Liver (tissue), 3 donors: ENCODE measurements at regions not wholly inside any gene's neighbourhood (a gene's known extent, or its start where the extent isn't known, plus 50 kb on each side); places are given as distances from the start of the nearest gene placed in this dataset.

Experiments
- SP1 ChIP-seq: IDR thresholded peaks from 2 replicates; pipeline ENCODE4 v1.6.1; 2018; ENCODE audit warnings: antibody characterized with exemption, mild to moderate bottlenecking
- TF ChIP-seq, protein P1 (sequence below): fragments of 150-350 bp; IDR thresholded peaks from 2 replicates; pipeline ENCODE4 v1.5.1; 2017; ENCODE audit warnings: improper control_type of control experiment, low read depth, low read length; ENCODE audit not compliant: missing input control
- donor health status: healthy.
- donor health status: healthy.

DNA sequence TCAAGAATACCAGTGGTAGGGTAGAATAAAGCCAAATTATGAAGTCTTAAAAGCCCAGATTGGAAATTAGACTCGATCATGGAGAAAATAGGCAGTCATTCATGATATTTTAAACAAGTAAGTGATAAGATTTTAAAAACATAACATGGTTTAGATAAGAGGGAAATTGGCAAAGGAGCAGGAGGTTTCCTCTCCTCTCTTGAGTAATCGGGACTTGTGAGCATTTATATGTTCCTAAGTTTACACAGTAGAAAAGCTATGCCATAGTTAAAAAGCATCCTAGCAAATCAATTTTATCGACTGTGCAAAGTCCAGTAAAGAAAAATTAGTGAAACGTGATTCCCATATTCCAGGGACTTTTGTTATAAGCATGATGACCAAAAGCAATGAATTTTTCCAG lies 313.2 kb downstream of the AHR start:
- TF ChIP-seq, protein P1, sequence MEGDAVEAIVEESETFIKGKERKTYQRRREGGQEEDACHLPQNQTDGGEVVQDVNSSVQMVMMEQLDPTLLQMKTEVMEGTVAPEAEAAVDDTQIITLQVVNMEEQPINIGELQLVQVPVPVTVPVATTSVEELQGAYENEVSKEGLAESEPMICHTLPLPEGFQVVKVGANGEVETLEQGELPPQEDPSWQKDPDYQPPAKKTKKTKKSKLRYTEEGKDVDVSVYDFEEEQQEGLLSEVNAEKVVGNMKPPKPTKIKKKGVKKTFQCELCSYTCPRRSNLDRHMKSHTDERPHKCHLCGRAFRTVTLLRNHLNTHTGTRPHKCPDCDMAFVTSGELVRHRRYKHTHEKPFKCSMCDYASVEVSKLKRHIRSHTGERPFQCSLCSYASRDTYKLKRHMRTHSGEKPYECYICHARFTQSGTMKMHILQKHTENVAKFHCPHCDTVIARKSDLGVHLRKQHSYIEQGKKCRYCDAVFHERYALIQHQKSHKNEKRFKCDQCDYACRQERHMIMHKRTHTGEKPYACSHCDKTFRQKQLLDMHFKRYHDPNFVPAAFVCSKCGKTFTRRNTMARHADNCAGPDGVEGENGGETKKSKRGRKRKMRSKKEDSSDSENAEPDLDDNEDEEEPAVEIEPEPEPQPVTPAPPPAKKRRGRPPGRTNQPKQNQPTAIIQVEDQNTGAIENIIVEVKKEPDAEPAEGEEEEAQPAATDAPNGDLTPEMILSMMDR: no peak
- peak; percentile 41 for TF ChIP-seq SP1
